ENCODE measurements at regions not wholly inside any gene's neighbourhood (a gene's known extent, or its start where the extent isn't known, plus 50 kb on each side); places are given as distances from the start of the nearest gene placed in this dataset.
A peak's percentile ranks its signal among the peaks of the same experiment; 100 is the strongest.

DNA sequence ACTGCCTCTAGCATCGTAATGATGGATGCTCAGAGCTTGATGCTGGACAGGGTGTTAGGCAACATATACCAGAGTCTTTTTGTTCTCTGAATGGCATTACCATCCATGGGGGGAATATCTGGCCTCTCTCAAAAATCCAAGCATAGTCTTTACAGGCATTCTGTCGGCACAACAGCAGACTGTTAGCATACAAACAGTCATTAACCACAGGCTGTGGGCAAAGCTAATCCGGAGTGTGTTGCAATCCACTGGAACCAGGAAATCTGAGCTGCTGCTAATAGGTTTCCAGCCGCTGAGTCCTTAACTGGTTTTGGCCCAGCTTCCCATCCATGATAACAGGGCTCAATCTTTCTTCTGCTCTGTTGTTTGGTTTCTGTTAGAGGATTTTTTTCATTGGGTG lies 371.9 kb downstream of the HS3ST3B1 start:
- peak; percentile 45 for DNase-seq
- intact Hi-C loops (cut with micrococcal nuclease; ENCODE audit: unreplicated experiment): loop anchor here (10.0 kb wide), 1 partner anchor 368 kb away; the partner anchor contains the start of gene HS3ST3B1
- no TSS peak for BruUV-seq (replicated peaks)
- Mint-ChIP-seq H3K4me3 (ENCODE audit: low read depth, unreplicated experiment) (no peak overlapping the region), H3K27me3 (ENCODE audit: unreplicated experiment) (no peaks in the 10 kb centered on the region), H3K27ac (ENCODE audit: unreplicated experiment) (no peak overlapping the region), H3K4me1 (ENCODE audit: low read depth, unreplicated experiment) (peaks cover 17% of the 10 kb centered on the region), H3K9me3 (ENCODE audit: low read depth, unreplicated experiment) (peaks cover 5% of the 10 kb centered on the region), H3K36me3 (ENCODE audit: insufficient read depth, unreplicated experiment) (no peaks in the 10 kb centered on the region)
- TF ChIP-seq, protein P1, sequence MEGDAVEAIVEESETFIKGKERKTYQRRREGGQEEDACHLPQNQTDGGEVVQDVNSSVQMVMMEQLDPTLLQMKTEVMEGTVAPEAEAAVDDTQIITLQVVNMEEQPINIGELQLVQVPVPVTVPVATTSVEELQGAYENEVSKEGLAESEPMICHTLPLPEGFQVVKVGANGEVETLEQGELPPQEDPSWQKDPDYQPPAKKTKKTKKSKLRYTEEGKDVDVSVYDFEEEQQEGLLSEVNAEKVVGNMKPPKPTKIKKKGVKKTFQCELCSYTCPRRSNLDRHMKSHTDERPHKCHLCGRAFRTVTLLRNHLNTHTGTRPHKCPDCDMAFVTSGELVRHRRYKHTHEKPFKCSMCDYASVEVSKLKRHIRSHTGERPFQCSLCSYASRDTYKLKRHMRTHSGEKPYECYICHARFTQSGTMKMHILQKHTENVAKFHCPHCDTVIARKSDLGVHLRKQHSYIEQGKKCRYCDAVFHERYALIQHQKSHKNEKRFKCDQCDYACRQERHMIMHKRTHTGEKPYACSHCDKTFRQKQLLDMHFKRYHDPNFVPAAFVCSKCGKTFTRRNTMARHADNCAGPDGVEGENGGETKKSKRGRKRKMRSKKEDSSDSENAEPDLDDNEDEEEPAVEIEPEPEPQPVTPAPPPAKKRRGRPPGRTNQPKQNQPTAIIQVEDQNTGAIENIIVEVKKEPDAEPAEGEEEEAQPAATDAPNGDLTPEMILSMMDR (IDR thresholded peaks at IDR 0.05; ENCODE audit: unreplicated experiment): no peak
- CTCF ChIA-PET: interaction anchor here (0.7 to 0.8 kb wide), 2 partner anchors 21 to 88 kb away, joined by 3 to 4 read pairs; no protein-coding TSS in a partner anchor

DNA sequence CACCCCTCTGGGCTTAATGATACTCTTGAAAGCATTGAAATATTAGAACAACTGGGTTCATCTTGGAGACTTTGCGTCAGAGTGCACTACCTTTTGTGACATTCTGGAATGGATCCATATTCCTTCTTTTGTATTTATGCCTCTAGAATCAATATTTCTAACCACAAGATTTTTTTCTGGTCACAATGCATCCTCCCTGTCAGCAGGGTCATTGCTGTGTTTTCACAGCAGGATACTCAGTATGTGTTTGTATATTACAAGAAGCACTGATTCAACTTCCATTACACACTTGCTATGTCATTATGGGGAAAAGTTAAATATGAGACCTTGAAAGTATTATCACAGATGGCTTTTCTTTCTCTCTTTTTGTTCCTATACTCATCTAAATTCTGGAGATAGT lies 370.0 kb downstream of the HS3ST3B1 start:
- intact Hi-C loops (cut with micrococcal nuclease; ENCODE audit: unreplicated experiment): loop anchor here (2.0 to 10.0 kb wide), 2 partner anchors 68 to 366 kb away; partner anchors contain the start of gene HS3ST3B1
- no peak overlapping the region for H3K4me3 Mint-ChIP-seq (ENCODE audit: low read depth, unreplicated experiment)

DNA sequence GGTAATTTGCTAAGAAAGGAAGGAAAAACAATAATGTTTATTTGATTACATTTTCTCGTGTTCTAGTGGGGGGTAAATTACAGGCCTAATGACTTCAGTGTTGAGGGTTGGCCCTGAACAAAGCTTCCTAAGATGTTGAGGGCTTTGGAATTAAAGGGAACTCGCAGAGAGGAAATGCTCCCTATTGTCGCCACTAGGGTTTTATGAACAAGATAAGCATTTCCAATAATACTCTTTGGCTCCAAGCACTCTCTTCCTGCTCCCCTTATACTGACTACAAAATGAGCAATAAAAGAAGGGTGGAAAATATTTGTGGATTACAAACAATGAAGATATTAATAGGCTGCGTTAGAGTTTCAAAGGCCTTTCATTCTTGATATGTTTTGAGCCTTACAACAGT lies 363.6 kb downstream of the HS3ST3B1 start:
- peaks cover 9% of the 10 kb centered on the region for H3K9me3 Mint-ChIP-seq (ENCODE audit: low read depth, unreplicated experiment)
- DNase-seq: no peak
- no peak overlapping the region for H3K27ac Mint-ChIP-seq (ENCODE audit: unreplicated experiment)
- H3K4me3 Mint-ChIP-seq (ENCODE audit: low read depth, unreplicated experiment): no peak overlapping the region
- CTCF ChIA-PET: no interaction called here
- no peaks in the 10 kb centered on the region for H3K36me3 Mint-ChIP-seq (ENCODE audit: insufficient read depth, unreplicated experiment)
- no peaks in the 10 kb centered on the region for H3K4me1 Mint-ChIP-seq (ENCODE audit: low read depth, unreplicated experiment)
- TF ChIP-seq, protein P1 (IDR thresholded peaks at IDR 0.05; ENCODE audit: unreplicated experiment): no peak
- intact Hi-C loops (cut with micrococcal nuclease; ENCODE audit: unreplicated experiment): no loop called here
- BruUV-seq (replicated peaks): no TSS peak
- no peaks in the 10 kb centered on the region for H3K27me3 Mint-ChIP-seq (ENCODE audit: unreplicated experiment)

More for the DNA sequence above, 370.0 kb downstream of the HS3ST3B1 start:
- no peak for DNase-seq
- Mint-ChIP-seq H3K9me3 (ENCODE audit: low read depth, unreplicated experiment) (peaks cover 3% of the 10 kb centered on the region), H3K4me1 (ENCODE audit: low read depth, unreplicated experiment) (peaks cover 17% of the 10 kb centered on the region), H3K27me3 (ENCODE audit: unreplicated experiment) (no peaks in the 10 kb centered on the region), H3K36me3 (ENCODE audit: insufficient read depth, unreplicated experiment) (no peaks in the 10 kb centered on the region), H3K27ac (ENCODE audit: unreplicated experiment) (no peak overlapping the region)
- CTCF ChIA-PET: no interaction called here
- no TSS peak for BruUV-seq (replicated peaks)
- TF ChIP-seq, protein P1 (IDR thresholded peaks at IDR 0.05; ENCODE audit: unreplicated experiment): no peak

DNA sequence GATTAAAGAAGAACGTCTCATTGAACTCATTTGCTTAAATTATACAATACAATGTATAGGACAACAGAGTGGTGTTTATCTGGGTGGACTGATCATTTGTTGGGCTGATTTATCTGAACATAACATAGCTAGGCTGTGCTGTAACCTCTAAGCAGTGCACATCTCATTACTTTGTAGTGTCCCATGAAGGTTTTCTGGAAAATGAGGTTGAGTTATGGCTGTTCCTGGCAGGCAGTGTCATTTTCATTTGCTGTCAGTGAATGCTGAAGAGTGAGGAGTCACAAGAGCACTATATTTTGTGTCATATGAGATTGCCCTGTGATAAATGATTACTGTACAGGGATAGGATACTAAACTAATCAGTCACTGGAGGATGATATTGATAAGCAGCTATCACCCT lies 340.2 kb downstream of the HS3ST3B1 start:
- no peak overlapping the region for H3K4me3 Mint-ChIP-seq (ENCODE audit: low read depth, unreplicated experiment)
- no peak overlapping the region for H3K27ac Mint-ChIP-seq (ENCODE audit: unreplicated experiment)
- intact Hi-C loops (cut with micrococcal nuclease; ENCODE audit: unreplicated experiment): no loop called here
- CTCF ChIA-PET: no interaction called here
- H3K9me3 Mint-ChIP-seq (ENCODE audit: low read depth, unreplicated experiment): peaks cover 10% of the 10 kb centered on the region
- no peak for DNase-seq
- no peaks in the 10 kb centered on the region for H3K36me3 Mint-ChIP-seq (ENCODE audit: insufficient read depth, unreplicated experiment)
- no peaks in the 10 kb centered on the region for H3K27me3 Mint-ChIP-seq (ENCODE audit: unreplicated experiment)
- TF ChIP-seq, protein P1 (IDR thresholded peaks at IDR 0.05; ENCODE audit: unreplicated experiment): no peak
- no peaks in the 10 kb centered on the region for H3K4me1 Mint-ChIP-seq (ENCODE audit: low read depth, unreplicated experiment)
- no TSS peak for BruUV-seq (replicated peaks)

Measured in Calu3 (cell line).